Endothelial cell of umbilical vein (primary cell): ENCODE measurements at regions not wholly inside any gene's neighbourhood (a gene's known extent, or its start where the extent isn't known, plus 50 kb on each side); places are given as distances from the start of the nearest gene placed in this dataset.

ENCODE experiments used
- BruUV-seq: library from RNA; stranded (reverse); fragments of 400-500 nt; replicated peaks from 2 replicates; lab custom pipeline; 2021; lab: Mats Ljungman, UMichigan
- CTCF ChIA-PET: fragments of 300-600, 350-600 bp; sonication (Branson Sonifier 250); formaldehyde crosslinking; loops from one replicate; lab custom pipeline; 2021; ENCODE audit warnings: antibody characterized with exemption, inconsistent platforms; lab: Charles Lee
- POLR2A ChIA-PET: fragments of 300-600, 350-600 bp; sonication (Branson Sonifier 250); formaldehyde crosslinking; loops from one replicate; lab custom pipeline; 2021; ENCODE audit warnings: antibody characterized with exemption, inconsistent platforms; lab: Charles Lee
- DNase-seq: peaks from one replicate; pipeline ENCODE4 v3.0.0-alpha.2; 2011; ENCODE audit warnings: low read depth, low spot score
- FAIRE-seq: peaks from 2 replicates; lab custom pipeline; 2011; peaks lifted over from hg19 to GRCh38; lab: Jason Lieb, UNC
- H2AFZ ChIP-seq: 2 replicates; pipeline ENCODE4 v1.6.0; 2012; ENCODE audit warnings: low read depth, low read length, control low read depth, inconsistent platforms
- H3K27ac ChIP-seq: 2 replicates; pipeline ENCODE4 v1.5.1; 2011; ENCODE audit warnings: low read depth, mild to moderate bottlenecking, control low read depth, low read length, moderate library complexity; ENCODE audit not compliant: insufficient read depth
- H3K27me3 ChIP-seq, 2 experiments: 2 replicates each; pipeline versions ENCODE4 v1.6.0 to v1.6.1; 2011; ENCODE audit warnings: low read length in 2 of 2, mixed read lengths in 1 of 2; ENCODE audit not compliant: control insufficient read depth in 2 of 2, insufficient read depth in 2 of 2
- H3K36me3 ChIP-seq, 2 experiments: 2 replicates in 1 of 2; 3 replicates in 1 of 2; pipeline ENCODE4 v1.5.1; 2011; ENCODE audit warnings: low read length in 2 of 2, mild to moderate bottlenecking in 1 of 2, moderate library complexity in 1 of 2; ENCODE audit not compliant: control insufficient read depth in 2 of 2, insufficient read depth in 2 of 2; ENCODE audit errors: extremely low read depth in 1 of 2
- H3K4me1 ChIP-seq: 3 replicates; pipeline ENCODE4 v1.5.1; 2011; ENCODE audit warnings: mild to moderate bottlenecking, low read length; ENCODE audit not compliant: control insufficient read depth, insufficient read depth; ENCODE audit errors: extremely low read depth
- H3K4me2 ChIP-seq: 2 replicates; pipeline ENCODE4 v1.6.1; 2011; ENCODE audit warnings: low read length, control low read depth, mixed read lengths; ENCODE audit not compliant: insufficient read depth
- H3K4me3 ChIP-seq, 3 experiments: fragments of 200-600 bp in 1 of 3; sonication (generic), shearing (Covaris generic) in 1 of 3; replicated peaks in 1 of 3; 2 replicates each; pipeline ENCODE4 v1.5.1; 2011 to 2016; ENCODE audit warnings: control low read depth in 3 of 3, low read length in 3 of 3, mild to moderate bottlenecking in 2 of 3, inconsistent platforms in 1 of 3, low read depth in 1 of 3, moderate library complexity in 1 of 3; ENCODE audit not compliant: insufficient read depth in 1 of 3
- H3K79me2 ChIP-seq: 2 replicates; pipeline ENCODE4 v1.6.0; 2012; ENCODE audit warnings: low read length, inconsistent platforms; ENCODE audit not compliant: control insufficient read depth, insufficient read depth
- H3K9ac ChIP-seq: replicated peaks from 2 replicates; pipeline ENCODE3; 2011; ENCODE audit warnings: low read length, control low read depth; ENCODE audit not compliant: insufficient read depth; ENCODE audit errors: extremely low read depth
- H3K9me1 ChIP-seq: replicated peaks from 3 replicates; pipeline ENCODE4 v1.6.0; 2011; ENCODE audit warnings: mild to moderate bottlenecking, low read length; ENCODE audit not compliant: control insufficient read depth, insufficient read depth; ENCODE audit errors: extremely low read depth
- H3K9me3 ChIP-seq: replicated peaks from 2 replicates; pipeline ENCODE4 v1.5.1; 2012; ENCODE audit warnings: low read length, inconsistent platforms; ENCODE audit not compliant: control insufficient read depth, insufficient read depth
- H4K20me1 ChIP-seq: replicated peaks from 2 replicates; pipeline ENCODE3; 2011; ENCODE audit warnings: mild to moderate bottlenecking, low read length; ENCODE audit not compliant: control insufficient read depth, insufficient read depth; ENCODE audit errors: extremely low read depth
- CTCF ChIP-seq, 2 donors: IDR thresholded peaks; 1 replicate in 1 of 2; 2 replicates in 1 of 2; pipeline ENCODE4 v1.5.1; 2011; ENCODE audit warnings: low read length in 2 of 2, mild to moderate bottlenecking in 2 of 2, moderate library complexity in 2 of 2, control low read depth in 1 of 2, inconsistent platforms in 1 of 2, low read depth in 1 of 2; ENCODE audit not compliant: insufficient read depth in 1 of 2; ENCODE audit errors: extremely low read depth in 1 of 2
- EZH2 ChIP-seq: IDR thresholded peaks from 2 replicates; pipeline ENCODE4 v1.6.1; 2012; ENCODE audit warnings: borderline replicate concordance, low read depth, mild to moderate bottlenecking, moderate library complexity, low read length, inconsistent platforms; ENCODE audit not compliant: severe bottlenecking
- FOS ChIP-seq: IDR thresholded peaks from 2 replicates; pipeline ENCODE4 v1.6.1; 2011; ENCODE audit warnings: mild to moderate bottlenecking, low read length, moderate library complexity, borderline replicate concordance; ENCODE audit not compliant: insufficient read depth
- GATA2 ChIP-seq: IDR thresholded peaks from 2 replicates; pipeline ENCODE4 v1.7.0; 2011; ENCODE audit warnings: low read depth, mild to moderate bottlenecking, moderate library complexity, mixed read lengths, low read length; ENCODE audit not compliant: insufficient read length, insufficient read depth
- JUN ChIP-seq: IDR thresholded peaks from 2 replicates; pipeline ENCODE4 v1.6.1; 2011; ENCODE audit warnings: borderline replicate concordance, low read depth; ENCODE audit not compliant: insufficient read length, insufficient read depth
- MAX ChIP-seq: IDR thresholded peaks from 2 replicates; pipeline ENCODE4 v1.6.1; 2011; ENCODE audit not compliant: insufficient read depth, insufficient read length
- MYC ChIP-seq: IDR thresholded peaks from one replicate; pipeline ENCODE4 v1.6.1; 2011; ENCODE audit warnings: mild to moderate bottlenecking, low read depth, low read length
- POLR2A ChIP-seq: IDR thresholded peaks from 2 replicates; pipeline ENCODE4 v1.6.1; 2012; ENCODE audit warnings: low read depth, mild to moderate bottlenecking, control low read depth, low read length
- POLR2AphosphoS5 ChIP-seq: IDR thresholded peaks from 2 replicates; pipeline ENCODE4 v1.6.1; 2012; ENCODE audit warnings: low read depth, mild to moderate bottlenecking, control low read depth, low read length, moderate library complexity; ENCODE audit not compliant: insufficient read depth
- dilution Hi-C: fragments of 300-500 bp; cut with MboI; formaldehyde crosslinking; loops from one replicate; pipeline ENCODE4 v1.15.0; 2019; ENCODE audit warnings: low sequenced_read_pairs; ENCODE audit not compliant: extremely low pct_ligation_motif_present
- intact Hi-C: fragments of 100-400 bp; cut with micrococcal nuclease; formaldehyde crosslinking; loops from one replicate; pipeline ENCODE4 v1.10.0; 2022

GRCh38 chr2:62408241-62408677, 97.7 kb downstream of the TMEM17 start:
- H3K27me3 ChIP-seq = no peaks in the 10 kb centered on the region
- no peaks in the 10 kb centered on the region for H4K20me1 ChIP-seq
- H3K4me2 ChIP-seq = no peak overlapping the region
- FAIRE-seq (no peak), DNase-seq (no peak)
- no peak overlapping the region for H3K27ac ChIP-seq
- no peak overlapping the region for H3K4me3 ChIP-seq
- dilution Hi-C loops = no loop called here
- no peaks in the 10 kb centered on the region for H3K79me2 ChIP-seq
- H3K9ac ChIP-seq = no peak overlapping the region
- no peaks in the 10 kb centered on the region for H3K36me3 ChIP-seq
- TF ChIP-seq MAX = no peak
- TF ChIP-seq CTCF (IDR thresholded peaks at IDR 0.05; ENCODE audit: extremely low read depth in 1 of 2, insufficient read depth in 1 of 2, low read depth in 1 of 2, low read length in 2 of 2) = no peak
- TF ChIP-seq POLR2A = no peak
- no peak for TF ChIP-seq POLR2AphosphoS5
- no peak for TF ChIP-seq MYC
- TF ChIP-seq EZH2 = no peak
- no peak for TF ChIP-seq GATA2
- TF ChIP-seq FOS = no peak
- TF ChIP-seq JUN = no peak
- H3K9me3 ChIP-seq = no peaks in the 10 kb centered on the region
- intact Hi-C loops = no loop called here
- CTCF ChIA-PET = interaction anchor here (1.4 to 7.3 kb wide), 2 partner anchors 413 to 491 kb away, joined by 4 to 159 read pairs; no protein-coding TSS in a partner anchor
- no TSS peak for BruUV-seq
- H3K9me1 ChIP-seq = no peaks in the 10 kb centered on the region
- H3K4me1 ChIP-seq = peaks cover 6% of the 10 kb centered on the region
- H2AFZ ChIP-seq = no peak overlapping the region
- POLR2A ChIA-PET = no interaction called here
